Activated T-cell treated with anti-CD3 and anti-CD28 coated beads, Interleukin-2, amount 50 U/mL, for 4 hours (primary cell): ENCODE measurements at regions not wholly inside any gene's neighbourhood (a gene's known extent, or its start where the extent isn't known, plus 50 kb on each side); places are given as distances from the start of the nearest gene placed in this dataset.

Source experiments
- ATAC-seq, 2 donors: fragments of 200-7000 bp; cut with Tn5 transposase; one replicate each; pipeline ENCODE4 v1.10.0; 2021
- DNase-seq: peaks from one replicate; pipeline ENCODE4 v3.0.0-alpha.2; 2020
- H3K27me3 Mint-ChIP-seq: one replicate; pipeline ENCODE4 v1.8.0; 2021; ENCODE audit warnings: low read depth, mixed read lengths
- H3K36me3 Mint-ChIP-seq: one replicate; pipeline ENCODE4 v1.8.0; 2022; ENCODE audit warnings: mixed read lengths; ENCODE audit not compliant: insufficient read depth
- H3K4me1 Mint-ChIP-seq: one replicate; pipeline ENCODE4 v1.8.0; 2021; ENCODE audit warnings: low read depth, mixed read lengths
- H3K4me3 Mint-ChIP-seq: one replicate; pipeline ENCODE4 v1.8.0; 2021; ENCODE audit warnings: mild to moderate bottlenecking, moderate library complexity, mixed read lengths
- H3K9me3 Mint-ChIP-seq: one replicate; pipeline ENCODE4 v1.8.0; 2021; ENCODE audit warnings: mixed read lengths

DNA sequence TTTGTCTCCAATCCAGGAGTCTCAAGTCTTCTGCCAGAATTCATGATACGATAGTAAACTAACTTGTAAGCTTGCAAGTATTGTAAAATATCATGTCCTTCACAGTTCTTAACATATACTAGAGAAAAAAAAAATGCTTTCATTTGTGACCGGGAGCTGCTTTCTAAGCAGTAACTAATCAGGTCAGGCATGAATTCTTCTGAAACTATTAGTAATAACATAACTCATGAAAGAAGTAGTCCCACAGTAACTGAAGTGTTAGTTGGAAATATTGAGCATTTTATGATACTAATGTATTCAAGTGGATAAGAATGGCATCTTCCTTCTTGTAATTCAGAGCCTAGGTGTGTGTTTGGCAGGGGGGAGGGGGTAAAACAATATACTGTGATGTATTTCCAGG, 665.6 kb downstream of the DNAJB9 start:
- DNase-seq (no peak), ATAC-seq (no peak)
- Mint-ChIP-seq H3K4me1 (no peaks in the 10 kb centered on the region), H3K27me3 (no peaks in the 10 kb centered on the region), H3K9me3 (no peaks in the 10 kb centered on the region), H3K36me3 (no peaks in the 10 kb centered on the region), H3K4me3 (no peak overlapping the region)

- no peak for DNase-seq
- Mint-ChIP-seq H3K4me1 (no peaks in the 10 kb centered on the region), H3K4me3 (no peak overlapping the region), H3K27me3 (no peaks in the 10 kb centered on the region), H3K9me3 (no peaks in the 10 kb centered on the region), H3K36me3 (no peaks in the 10 kb centered on the region)
- ATAC-seq: no peak
Observed at GRCh38 chr7:109246330-109247077, 676.8 kb downstream of the DNAJB9 start.

DNA sequence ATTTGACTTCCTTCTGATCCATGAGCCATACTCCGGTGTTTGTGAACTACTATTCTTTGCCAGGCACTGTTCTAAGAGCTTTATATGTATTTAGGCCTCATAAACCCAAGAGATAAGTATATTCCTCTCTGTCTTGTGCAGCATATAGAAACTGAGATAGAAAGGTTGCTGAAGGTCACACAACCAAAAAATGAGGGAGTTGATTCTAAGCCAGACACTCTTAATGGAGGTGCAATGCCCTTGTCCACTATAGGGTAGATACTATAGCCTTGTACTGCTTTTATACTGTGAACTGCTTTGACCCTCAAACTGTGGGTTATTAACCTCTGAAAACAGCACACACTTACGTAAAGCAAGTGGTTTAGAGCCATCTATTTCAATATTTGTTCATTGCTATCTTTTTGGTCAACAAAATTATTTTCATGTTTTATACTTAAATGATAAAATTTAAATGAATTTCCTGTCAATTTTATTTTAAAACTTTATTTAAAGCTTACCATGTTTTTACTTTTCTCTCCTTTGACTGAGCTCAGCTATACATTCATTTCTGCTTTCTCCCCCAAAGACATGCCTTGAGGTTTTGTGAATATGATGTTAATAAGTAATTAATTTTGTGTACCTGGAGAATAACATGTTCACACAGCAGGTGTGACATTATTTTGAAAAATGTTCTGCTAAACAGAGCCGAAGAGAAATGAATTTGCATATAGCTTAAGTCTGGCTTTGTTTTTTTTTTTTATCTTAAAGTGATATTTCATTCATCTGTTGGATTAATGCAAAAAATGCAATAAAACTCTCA, 687.3 kb downstream of the DNAJB9 start:
- DNase-seq (no peak), ATAC-seq (no peak)
- no peaks in the 10 kb centered on the region for H3K27me3 Mint-ChIP-seq
- no peaks in the 10 kb centered on the region for H3K4me1 Mint-ChIP-seq
- no peak overlapping the region for H3K4me3 Mint-ChIP-seq
- H3K36me3 Mint-ChIP-seq: no peaks in the 10 kb centered on the region
- H3K9me3 Mint-ChIP-seq: peaks cover 4% of the 10 kb centered on the region

DNA sequence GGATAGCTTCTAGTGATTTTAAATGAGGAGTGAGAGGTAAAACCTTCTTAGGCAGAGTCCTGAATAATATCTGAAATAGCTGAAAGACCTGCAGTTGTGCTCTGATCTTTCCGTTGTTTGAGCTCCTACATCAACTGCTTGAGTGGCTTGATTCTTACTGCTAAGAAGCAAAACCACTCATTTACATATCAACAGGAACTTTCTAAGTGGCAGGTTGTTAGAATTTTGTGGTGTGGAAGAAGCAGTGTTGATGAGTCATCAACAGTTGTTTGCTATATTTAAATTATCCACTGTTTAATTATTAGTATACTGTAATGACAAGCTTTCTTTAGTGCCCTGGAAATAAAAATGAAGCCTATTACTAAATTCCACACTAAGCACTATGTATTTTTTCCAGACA, 689.5 kb downstream of the DNAJB9 start:
- Mint-ChIP-seq H3K4me3 (no peak overlapping the region), H3K36me3 (no peaks in the 10 kb centered on the region), H3K9me3 (peaks cover 7% of the 10 kb centered on the region), H3K27me3 (no peaks in the 10 kb centered on the region), H3K4me1 (no peaks in the 10 kb centered on the region)
- ATAC-seq: no peak
- DNase-seq: no peak

- no peak for DNase-seq
- Mint-ChIP-seq H3K9me3 (peaks cover 5% of the 10 kb centered on the region), H3K27me3 (no peaks in the 10 kb centered on the region), H3K36me3 (no peaks in the 10 kb centered on the region), H3K4me1 (no peaks in the 10 kb centered on the region), H3K4me3 (no peak overlapping the region)
- ATAC-seq: no peak
Observed at GRCh38 chr7:109261781-109262180, 692.1 kb downstream of the DNAJB9 start.

DNA sequence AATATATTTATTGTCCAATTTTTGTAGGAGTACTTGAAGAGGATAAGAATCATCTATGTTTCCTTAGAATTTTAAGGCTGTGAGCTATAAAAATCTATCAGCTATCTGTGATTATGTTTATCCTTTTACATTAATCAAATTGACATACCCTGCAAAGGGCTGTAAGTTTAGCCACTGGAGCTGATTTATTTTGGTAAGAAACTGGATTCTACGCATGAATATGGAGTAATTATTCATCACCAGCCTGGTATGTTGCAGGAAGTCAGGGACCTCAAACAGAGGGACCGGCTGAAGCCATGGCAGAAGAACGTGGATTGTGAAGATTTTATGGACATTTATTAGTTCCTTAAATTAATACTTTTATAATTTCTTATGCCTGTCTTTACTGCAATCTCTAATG, 696.9 kb downstream of the DNAJB9 start:
- Mint-ChIP-seq H3K27me3 (no peaks in the 10 kb centered on the region), H3K9me3 (peaks cover 13% of the 10 kb centered on the region), H3K4me1 (no peaks in the 10 kb centered on the region), H3K4me3 (no peak overlapping the region), H3K36me3 (no peaks in the 10 kb centered on the region)
- ATAC-seq (no peak), DNase-seq (no peak)

GRCh38 chr7:109276348-109276747, 706.7 kb downstream of the DNAJB9 start:
- Mint-ChIP-seq H3K4me1 (no peaks in the 10 kb centered on the region), H3K4me3 (no peak overlapping the region), H3K36me3 (no peaks in the 10 kb centered on the region), H3K9me3 (peaks cover 4% of the 10 kb centered on the region), H3K27me3 (no peaks in the 10 kb centered on the region)
- DNase-seq: no peak
- no peak for ATAC-seq

DNA sequence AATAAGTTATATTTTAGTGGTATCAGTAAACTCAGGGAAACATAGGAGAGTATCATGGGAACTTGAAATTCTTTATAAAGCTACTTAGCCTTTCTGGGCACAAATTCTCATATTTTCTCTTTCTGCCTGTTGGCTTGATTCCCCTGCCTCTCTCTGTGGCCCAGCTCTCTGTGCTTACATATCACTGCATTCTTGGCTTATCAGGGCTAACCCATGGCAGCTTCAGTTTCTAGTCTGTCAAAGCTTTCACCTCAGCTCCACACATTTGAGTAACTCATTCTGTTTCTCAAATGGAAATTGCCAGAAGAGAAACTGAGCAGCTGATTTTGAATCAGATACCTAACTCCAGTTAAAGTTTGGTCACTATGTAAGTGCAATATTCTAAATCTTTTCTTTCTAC, 713.1 kb downstream of the DNAJB9 start:
- ATAC-seq (no peak), DNase-seq (no peak)
- Mint-ChIP-seq H3K9me3 (peaks cover 20% of the 10 kb centered on the region), H3K4me3 (no peak overlapping the region), H3K36me3 (no peaks in the 10 kb centered on the region), H3K27me3 (no peaks in the 10 kb centered on the region), H3K4me1 (no peaks in the 10 kb centered on the region)

DNA sequence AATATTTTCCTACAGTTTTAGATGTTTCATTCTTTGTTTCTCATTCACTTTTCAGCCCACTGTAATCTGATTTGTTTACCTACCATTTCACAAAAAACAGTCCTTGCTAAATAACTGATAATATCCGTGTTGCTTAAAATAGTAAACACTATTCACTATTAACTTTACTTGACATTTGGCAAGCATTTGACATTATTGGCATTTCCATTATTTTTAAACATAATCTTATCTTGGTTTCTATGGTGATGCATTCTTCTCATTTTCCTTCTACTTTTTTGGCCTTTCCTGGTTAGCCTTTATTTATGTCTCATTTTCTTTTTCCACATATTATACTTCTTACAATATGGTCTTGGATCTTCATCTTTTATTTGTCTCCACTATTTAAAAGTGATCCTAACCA, 715.3 kb downstream of the DNAJB9 start:
- DNase-seq: no peak
- ATAC-seq: no peak
- H3K27me3 Mint-ChIP-seq: no peaks in the 10 kb centered on the region
- H3K9me3 Mint-ChIP-seq: peaks cover 29% of the 10 kb centered on the region
- H3K4me1 Mint-ChIP-seq: no peaks in the 10 kb centered on the region
- no peak overlapping the region for H3K4me3 Mint-ChIP-seq
- H3K36me3 Mint-ChIP-seq: no peaks in the 10 kb centered on the region

DNA sequence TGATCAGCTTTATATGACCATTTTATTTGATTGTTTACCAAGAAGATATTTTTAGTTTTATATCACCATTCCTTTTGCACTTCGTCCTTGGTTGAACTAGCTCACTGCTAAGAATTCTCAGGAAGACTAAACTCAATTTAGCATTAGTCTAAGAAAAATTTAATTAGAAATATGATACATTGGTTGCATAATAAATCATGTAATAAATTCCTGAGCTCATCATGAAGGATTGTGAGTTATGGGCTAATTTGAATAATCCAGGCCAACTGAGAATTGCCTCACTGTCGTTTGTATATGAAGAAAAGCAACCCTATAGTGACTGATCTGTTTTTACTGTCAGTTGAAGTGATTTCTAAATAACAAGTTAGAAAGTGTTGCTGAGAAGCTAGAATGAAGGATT, 725.5 kb downstream of the DNAJB9 start:
- H3K9me3 Mint-ChIP-seq: peaks cover 11% of the 10 kb centered on the region
- no peak for DNase-seq
- H3K27me3 Mint-ChIP-seq: no peaks in the 10 kb centered on the region
- no peak overlapping the region for H3K4me3 Mint-ChIP-seq
- no peaks in the 10 kb centered on the region for H3K36me3 Mint-ChIP-seq
- H3K4me1 Mint-ChIP-seq: no peaks in the 10 kb centered on the region
- ATAC-seq: no peak

GRCh38 chr7:109308816-109309215, 739.1 kb downstream of the DNAJB9 start:
- H3K4me1 Mint-ChIP-seq: no peaks in the 10 kb centered on the region
- no peak for ATAC-seq
- no peaks in the 10 kb centered on the region for H3K27me3 Mint-ChIP-seq
- H3K36me3 Mint-ChIP-seq: no peaks in the 10 kb centered on the region
- H3K9me3 Mint-ChIP-seq: peaks cover 39% of the 10 kb centered on the region
- no peak overlapping the region for H3K4me3 Mint-ChIP-seq
- no peak for DNase-seq

GRCh38 chr7:109309790-109310189, 740.1 kb downstream of the DNAJB9 start:
- Mint-ChIP-seq H3K36me3 (no peaks in the 10 kb centered on the region), H3K4me3 (no peak overlapping the region), H3K4me1 (no peaks in the 10 kb centered on the region), H3K27me3 (no peaks in the 10 kb centered on the region), H3K9me3 (peaks cover 32% of the 10 kb centered on the region)
- ATAC-seq: no peak
- no peak for DNase-seq

- no peak for DNase-seq
- H3K36me3 Mint-ChIP-seq: no peaks in the 10 kb centered on the region
- ATAC-seq: no peak
Observed at GRCh38 chr7:109318136-109318535, 748.5 kb downstream of the DNAJB9 start.

GRCh38 chr7:109322833-109323232, 753.2 kb downstream of the DNAJB9 start:
- Mint-ChIP-seq H3K36me3 (no peaks in the 10 kb centered on the region), H3K4me1 (no peaks in the 10 kb centered on the region), H3K9me3 (peaks cover 10% of the 10 kb centered on the region), H3K27me3 (no peaks in the 10 kb centered on the region), H3K4me3 (no peak overlapping the region)
- ATAC-seq (no peak), DNase-seq (no peak)

More at GRCh38 chr7:109318136-109318535, 748.5 kb downstream of the DNAJB9 start:
- Mint-ChIP-seq H3K27me3 (no peaks in the 10 kb centered on the region), H3K9me3 (peaks cover 6% of the 10 kb centered on the region), H3K4me3 (no peak overlapping the region), H3K4me1 (no peaks in the 10 kb centered on the region)

DNA sequence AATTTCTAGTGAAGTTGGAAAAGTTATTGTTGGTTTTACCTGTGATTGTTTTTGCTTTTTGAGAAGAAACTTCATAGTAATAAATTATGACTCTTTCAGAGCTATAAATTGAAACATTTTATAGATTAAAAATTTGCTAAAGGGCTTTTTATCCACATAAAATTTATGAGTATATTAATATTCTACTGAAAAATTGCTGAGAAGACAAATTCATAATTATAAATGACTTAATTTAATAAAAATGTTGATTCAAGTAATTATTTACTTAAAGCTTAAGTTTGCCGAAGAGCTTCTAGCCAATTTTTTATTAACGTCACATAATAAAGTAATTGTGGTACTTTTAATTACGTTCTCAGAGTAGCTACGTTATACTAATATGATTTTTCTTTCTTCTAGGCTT, 761.7 kb downstream of the DNAJB9 start:
- no peak for DNase-seq
- peaks cover 3% of the 10 kb centered on the region for H3K9me3 Mint-ChIP-seq
- H3K4me1 Mint-ChIP-seq: no peaks in the 10 kb centered on the region
- no peaks in the 10 kb centered on the region for H3K27me3 Mint-ChIP-seq
- no peaks in the 10 kb centered on the region for H3K36me3 Mint-ChIP-seq
- no peak for ATAC-seq
- no peak overlapping the region for H3K4me3 Mint-ChIP-seq
